Adipocyte (in vitro differentiated cells): ENCODE measurements at regions not wholly inside any gene's neighbourhood (a gene's known extent, or its start where the extent isn't known, plus 50 kb on each side); places are given as distances from the start of the nearest gene placed in this dataset.
A peak's percentile ranks its signal among the peaks of the same experiment; 100 is the strongest.
"Not testable (repeated sequence)": the region's sequence is repeated elsewhere in the genome, so short reads cannot be mapped to it uniquely, and the experiment has no call there.

Experiments
- DNase-seq: peaks from one replicate; pipeline ENCODE4 v3.0.0-alpha.2; 2015; ENCODE audit warnings: low read depth
- H3K27me3 ChIP-seq: replicated peaks from 2 replicates; pipeline ENCODE4 v1.7.0; 2013; ENCODE audit warnings: mild to moderate bottlenecking, low read length, moderate library complexity; ENCODE audit not compliant: control insufficient read depth, insufficient read depth
- H3K36me3 ChIP-seq: 2 replicates; pipeline ENCODE4 v1.7.0; 2013; ENCODE audit warnings: low read length, mild to moderate bottlenecking, moderate library complexity; ENCODE audit not compliant: control insufficient read depth, insufficient read depth, severe bottlenecking
- H3K4me1 ChIP-seq: 2 replicates; pipeline ENCODE4 v1.7.0; 2013; ENCODE audit warnings: mild to moderate bottlenecking, low read length, moderate library complexity; ENCODE audit not compliant: control insufficient read depth, insufficient read depth
- H3K4me3 ChIP-seq: 2 replicates; pipeline ENCODE4 v1.7.0; 2013; ENCODE audit warnings: mild to moderate bottlenecking, low read length, moderate library complexity
- H3K9ac ChIP-seq: 2 replicates; pipeline ENCODE4 v1.7.0; 2013; ENCODE audit warnings: mild to moderate bottlenecking, low read length, moderate library complexity
- H3K9me3 ChIP-seq: 2 replicates; pipeline ENCODE4 v1.7.0; 2013; ENCODE audit warnings: mild to moderate bottlenecking, low read length, moderate library complexity; ENCODE audit not compliant: control insufficient read depth

DNA sequence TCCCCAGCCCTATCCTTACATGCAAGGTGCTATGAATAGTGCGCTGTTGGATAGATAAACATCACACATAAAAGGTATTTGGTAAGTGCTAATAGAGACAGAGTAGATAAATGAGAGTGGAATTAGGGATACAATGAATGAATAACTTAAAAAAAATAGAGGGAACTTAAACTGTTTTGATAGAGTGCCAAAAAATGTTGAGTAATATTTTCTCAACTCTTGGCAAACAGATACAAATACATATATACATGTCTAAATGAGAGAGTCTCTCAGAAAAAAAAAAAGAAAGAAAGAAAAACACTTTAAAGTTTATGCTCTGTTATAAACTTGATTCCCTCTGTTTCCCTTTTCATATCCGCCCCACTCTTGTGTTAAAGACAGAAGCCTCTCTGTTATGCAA is 667.4 kb downstream of the ROBO2 start:
- Histone ChIP-seq H3K9ac (no peak overlapping the region), H3K4me3 (no peak overlapping the region), H3K9me3 (peaks cover 3% of the 10 kb centered on the region), H3K4me1 (no peaks in the 10 kb centered on the region), H3K27me3 (no peaks in the 10 kb centered on the region), H3K36me3 (no peaks in the 10 kb centered on the region)
- peak; percentile 77 for DNase-seq

DNA sequence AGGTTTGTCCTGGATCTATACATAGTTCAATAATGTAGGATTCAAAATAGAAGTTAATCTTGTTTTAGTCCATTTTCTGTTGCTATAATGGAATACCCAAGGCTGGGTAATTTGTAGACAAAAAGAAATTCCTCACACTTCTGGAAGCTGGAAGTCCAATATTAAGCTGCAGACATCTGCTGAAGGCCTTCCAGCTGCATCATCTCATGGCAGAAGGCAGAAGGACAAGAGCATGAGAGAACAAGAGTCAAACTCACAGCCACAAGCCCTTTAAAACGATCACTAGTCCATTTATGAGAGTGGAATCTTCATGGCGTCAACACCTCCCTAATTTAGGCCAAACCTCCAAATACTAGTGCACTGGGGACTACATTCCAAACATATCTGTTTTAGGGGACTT is 669.3 kb downstream of the ROBO2 start:
- peaks cover 3% of the 10 kb centered on the region for H3K9me3 ChIP-seq
- no peaks in the 10 kb centered on the region for H3K4me1 ChIP-seq
- no peaks in the 10 kb centered on the region for H3K36me3 ChIP-seq
- no peak overlapping the region for H3K9ac ChIP-seq
- H3K4me3 ChIP-seq: no peak overlapping the region
- no peaks in the 10 kb centered on the region for H3K27me3 ChIP-seq
- no peak for DNase-seq

DNA sequence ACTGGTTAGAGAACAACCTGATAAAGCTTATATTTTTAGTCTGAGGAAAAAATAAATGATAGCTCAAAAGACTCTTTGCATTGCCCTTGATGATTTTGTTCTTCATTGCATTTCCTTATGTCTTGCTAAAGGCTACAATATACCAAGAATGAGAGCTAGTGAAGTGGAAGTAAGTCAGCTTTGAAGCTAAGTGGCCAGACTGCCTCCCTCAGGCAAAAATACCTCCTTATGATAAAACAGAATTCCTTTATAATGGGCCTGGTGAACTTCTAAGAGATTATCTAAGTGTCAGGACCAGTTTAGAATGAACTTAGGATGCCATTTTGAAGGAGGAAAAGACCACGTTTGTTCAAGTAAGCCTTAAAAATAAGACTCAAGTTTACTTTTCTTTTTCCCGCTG is 678.4 kb downstream of the ROBO2 start:
- H3K9me3 ChIP-seq: no peaks in the 10 kb centered on the region
- DNase-seq: peak; percentile 20
- H3K9ac ChIP-seq: no peak overlapping the region
- no peaks in the 10 kb centered on the region for H3K27me3 ChIP-seq
- no peak overlapping the region for H3K4me3 ChIP-seq
- H3K36me3 ChIP-seq: no peaks in the 10 kb centered on the region
- no peaks in the 10 kb centered on the region for H3K4me1 ChIP-seq

DNA sequence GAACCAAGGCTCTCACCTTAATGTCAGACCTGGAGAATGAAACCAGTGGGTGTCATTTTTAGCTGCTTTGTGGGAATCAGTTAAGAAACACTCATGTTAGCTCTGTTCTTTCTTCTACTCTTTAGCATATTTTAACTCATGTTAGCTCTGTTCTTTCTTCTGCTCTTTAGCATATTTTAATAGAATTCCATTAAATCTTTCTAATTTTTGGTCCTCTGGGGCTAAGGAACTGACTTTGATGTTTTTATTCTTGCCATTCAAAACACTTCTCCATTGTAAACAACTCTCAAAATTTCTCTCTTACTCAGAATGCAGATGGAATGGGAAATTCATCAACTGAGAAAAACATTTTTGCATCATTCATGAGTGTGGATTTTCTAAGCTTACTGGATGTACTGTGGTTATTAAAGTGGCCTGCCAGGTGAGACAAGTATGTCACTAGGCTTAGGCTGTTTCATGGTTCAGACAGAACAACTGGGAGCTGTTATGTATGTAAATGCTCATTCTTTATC is 680.6 kb downstream of the ROBO2 start:
- no peaks in the 10 kb centered on the region for H3K4me1 ChIP-seq
- H3K27me3 ChIP-seq: no peaks in the 10 kb centered on the region
- H3K36me3 ChIP-seq: no peaks in the 10 kb centered on the region
- DNase-seq: no peak
- H3K4me3 ChIP-seq: no peak overlapping the region
- no peak overlapping the region for H3K9ac ChIP-seq
- no peaks in the 10 kb centered on the region for H3K9me3 ChIP-seq

DNA sequence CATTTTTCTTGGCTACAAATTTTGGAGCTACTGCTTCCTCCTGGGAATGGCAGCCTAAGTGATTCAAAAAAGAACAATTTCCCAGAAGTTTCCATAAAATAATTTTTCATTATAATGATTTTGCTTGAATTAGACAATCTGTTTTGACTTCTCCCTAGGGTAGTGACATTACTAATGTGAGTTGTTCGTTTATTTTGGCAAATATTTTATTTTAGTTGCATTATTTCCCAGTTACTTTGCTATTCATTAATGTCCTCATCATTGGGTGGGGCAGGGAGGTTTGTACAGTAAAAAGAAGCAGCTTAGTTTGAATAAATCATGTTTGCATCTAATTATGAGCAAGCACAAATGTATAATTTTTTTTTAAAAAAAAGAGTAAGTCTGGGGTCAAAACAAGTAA is 686.6 kb downstream of the ROBO2 start:
- peak; percentile 19 for DNase-seq
- Histone ChIP-seq H3K36me3 (no peaks in the 10 kb centered on the region), H3K4me1 (no peaks in the 10 kb centered on the region), H3K9me3 (no peaks in the 10 kb centered on the region), H3K27me3 (no peaks in the 10 kb centered on the region), H3K9ac (no peak overlapping the region), H3K4me3 (no peak overlapping the region)

DNA sequence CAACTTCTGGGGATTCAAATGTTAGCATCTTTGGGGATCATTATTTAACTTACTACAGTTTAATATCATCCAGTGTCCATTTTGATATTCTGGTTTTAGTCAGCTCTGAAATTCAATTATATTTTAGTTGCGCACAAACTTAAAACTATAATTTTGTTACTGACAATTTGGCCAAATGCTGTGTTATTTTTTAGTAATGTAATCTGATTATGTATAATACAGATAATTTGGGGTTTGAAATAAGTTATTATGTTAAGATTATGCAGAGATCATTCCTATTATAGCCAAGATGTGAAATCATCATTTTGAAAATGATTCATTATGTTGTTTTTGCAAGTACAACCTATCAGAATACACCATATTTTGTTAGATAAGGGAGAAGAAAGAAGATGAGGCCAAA is 706.1 kb downstream of the ROBO2 start:
- Histone ChIP-seq H3K27me3 (no peaks in the 10 kb centered on the region), H3K9me3 (no peaks in the 10 kb centered on the region), H3K4me3 (no peak overlapping the region), H3K4me1 (no peaks in the 10 kb centered on the region), H3K9ac (no peak overlapping the region), H3K36me3 (no peaks in the 10 kb centered on the region)
- DNase-seq: no peak

DNA sequence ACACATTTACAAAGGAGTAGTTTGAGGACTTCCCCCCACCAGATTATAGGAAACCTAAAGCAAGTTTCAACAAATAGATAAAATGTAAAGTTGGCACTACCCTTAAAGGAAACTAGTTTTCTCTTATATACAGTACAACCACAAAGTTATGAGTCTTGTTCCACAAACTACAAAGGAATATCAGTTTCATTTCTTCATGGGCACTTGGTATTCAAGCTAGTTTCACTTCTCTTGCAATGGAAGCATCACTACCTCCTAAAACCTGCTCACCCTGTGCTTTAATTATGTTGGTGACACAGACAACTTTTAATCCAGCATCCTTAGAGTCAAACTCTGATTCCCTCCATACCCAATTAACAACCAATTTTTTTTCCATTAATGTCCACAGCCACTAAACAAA is 707.0 kb downstream of the ROBO2 start:
- Histone ChIP-seq H3K36me3 (no peaks in the 10 kb centered on the region), H3K9ac (no peak overlapping the region), H3K9me3 (no peaks in the 10 kb centered on the region), H3K4me1 (no peaks in the 10 kb centered on the region), H3K27me3 (no peaks in the 10 kb centered on the region), H3K4me3 (no peak overlapping the region)
- no peak for DNase-seq

DNA sequence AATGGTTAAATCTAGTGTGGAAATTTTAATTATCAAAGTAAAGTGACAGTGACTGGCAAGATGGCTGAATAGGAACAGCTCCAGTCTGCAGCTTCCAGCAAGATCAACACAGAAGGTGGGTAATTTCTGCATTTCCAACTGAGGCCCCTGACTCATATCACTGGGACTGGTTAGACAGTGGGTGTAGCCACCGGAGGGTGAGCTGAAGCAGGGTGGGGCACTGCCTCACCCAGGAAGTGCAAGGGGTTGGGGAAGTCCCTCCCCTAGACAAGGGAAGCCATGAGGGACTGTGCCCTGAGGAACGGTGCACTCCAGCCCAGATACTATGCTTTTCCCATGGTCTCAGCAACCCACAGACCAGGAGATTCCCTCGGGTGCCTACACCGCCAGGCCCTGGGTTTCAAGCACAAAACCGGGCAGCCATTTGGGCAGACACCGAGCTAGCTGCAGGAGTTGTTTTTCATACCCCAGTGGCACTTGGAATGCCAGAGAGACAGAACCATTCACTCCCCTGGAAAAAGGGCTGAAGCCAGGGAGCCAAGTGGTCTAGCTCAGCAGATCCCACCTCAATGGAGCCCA is 716.6 kb downstream of the ROBO2 start:
- H3K9me3 ChIP-seq: peaks cover 13% of the 10 kb centered on the region
- not testable (repeated sequence) for H3K4me1 ChIP-seq, H3K9ac ChIP-seq, H3K27me3 ChIP-seq, H3K36me3 ChIP-seq, H3K4me3 ChIP-seq, DNase-seq

DNA sequence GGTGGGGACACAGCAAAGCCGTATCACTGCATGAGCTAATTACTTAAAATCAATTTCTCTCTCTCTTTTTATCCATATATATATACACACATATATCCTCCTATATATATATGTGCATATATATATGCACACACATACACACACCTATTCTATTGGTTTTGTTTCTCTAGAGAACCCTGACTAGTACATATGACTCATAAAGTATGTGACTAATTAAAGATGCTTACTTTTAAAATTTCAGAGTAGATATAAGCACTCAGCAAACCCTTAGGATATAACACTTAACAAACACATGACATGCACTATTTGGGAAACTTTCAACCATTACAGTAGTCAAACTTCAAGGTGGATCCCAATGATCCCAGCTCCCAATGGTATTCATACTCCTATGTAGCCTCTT is 732.6 kb downstream of the ROBO2 start:
- H3K9me3 ChIP-seq: peaks cover 2% of the 10 kb centered on the region
- no peaks in the 10 kb centered on the region for H3K27me3 ChIP-seq
- H3K36me3 ChIP-seq: no peaks in the 10 kb centered on the region
- no peaks in the 10 kb centered on the region for H3K4me1 ChIP-seq
- no peak overlapping the region for H3K9ac ChIP-seq
- H3K4me3 ChIP-seq: no peak overlapping the region
- DNase-seq: no peak

DNA sequence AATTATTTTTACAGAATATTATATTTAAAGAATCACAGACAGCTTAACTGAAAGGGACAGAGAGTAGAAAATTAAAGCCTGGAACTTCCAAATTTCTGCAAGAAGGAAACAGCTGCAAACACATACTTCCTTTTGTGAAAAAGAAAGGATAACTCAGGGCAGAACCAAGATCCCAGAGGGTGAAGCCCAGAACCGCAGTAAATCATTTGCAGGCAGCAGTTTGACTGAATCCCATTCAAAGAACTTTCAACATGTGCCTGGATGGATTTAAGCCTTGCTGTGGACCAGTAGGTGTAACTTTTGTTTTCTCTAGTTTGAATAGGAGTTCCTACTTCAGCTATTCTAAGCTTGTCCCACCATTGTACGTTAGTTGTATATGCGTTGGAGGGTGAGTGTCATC is 733.2 kb downstream of the ROBO2 start:
- no peak for DNase-seq
- no peak overlapping the region for H3K9ac ChIP-seq
- H3K9me3 ChIP-seq: peaks cover 2% of the 10 kb centered on the region
- no peaks in the 10 kb centered on the region for H3K27me3 ChIP-seq
- no peaks in the 10 kb centered on the region for H3K4me1 ChIP-seq
- H3K36me3 ChIP-seq: no peaks in the 10 kb centered on the region
- H3K4me3 ChIP-seq: no peak overlapping the region

DNA sequence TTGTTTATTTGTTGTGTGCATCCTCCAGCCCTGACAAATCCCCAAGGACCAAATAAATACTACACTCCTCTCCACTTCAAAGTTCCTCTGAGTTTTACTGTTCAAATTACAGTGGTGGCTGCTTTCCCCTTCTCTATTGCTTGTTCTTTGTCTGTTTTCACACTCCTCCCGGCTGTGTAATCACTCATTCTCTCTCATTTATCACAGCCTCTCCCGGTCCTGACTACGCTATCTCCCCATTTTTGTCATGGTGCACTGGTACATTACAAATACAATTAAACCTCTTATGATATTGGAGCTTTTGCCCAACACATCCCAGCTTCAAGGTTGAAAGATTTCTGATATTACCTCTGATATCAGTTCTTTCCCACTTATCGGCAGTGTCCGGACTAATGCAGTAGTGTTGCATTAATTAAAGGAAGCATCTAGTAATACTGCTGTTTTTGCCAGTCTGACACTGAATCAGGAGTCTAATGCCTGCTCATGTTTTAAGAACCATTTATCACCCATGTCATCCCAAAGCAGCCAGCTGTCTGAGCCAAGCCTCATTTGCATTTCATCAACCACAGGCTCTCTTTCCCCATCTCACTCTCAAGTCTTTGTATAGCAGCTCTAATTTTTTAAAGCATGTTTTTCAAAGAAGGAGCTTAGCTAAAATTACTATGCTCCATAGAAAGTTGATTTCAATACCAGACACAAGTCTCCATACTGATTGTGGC is 740.5 kb downstream of the ROBO2 start:
- Histone ChIP-seq H3K9me3 (no peaks in the 10 kb centered on the region), H3K4me1 (no peaks in the 10 kb centered on the region), H3K36me3 (no peaks in the 10 kb centered on the region), H3K27me3 (no peaks in the 10 kb centered on the region), H3K9ac (no peak overlapping the region), H3K4me3 (no peak overlapping the region)
- DNase-seq: no peak

DNA sequence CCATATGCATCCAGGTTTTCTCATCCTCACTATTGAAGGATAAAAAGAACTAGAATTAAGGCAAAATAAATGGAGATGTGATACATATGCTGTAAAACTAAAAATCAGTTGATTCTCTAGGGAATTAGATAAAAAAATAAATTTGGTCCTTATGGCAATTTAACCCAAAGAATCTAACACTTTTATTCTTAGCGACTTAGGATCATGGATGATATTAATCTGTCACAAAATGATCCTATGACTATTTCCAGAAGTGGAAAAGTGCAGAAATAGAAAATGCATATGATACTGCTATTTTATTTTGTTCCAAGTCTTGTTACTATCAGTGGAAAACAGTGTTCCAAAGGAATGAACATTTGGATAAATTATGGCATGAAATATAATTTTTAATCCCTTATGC is 746.3 kb downstream of the ROBO2 start:
- no peak for DNase-seq
- H3K9me3 ChIP-seq: no peaks in the 10 kb centered on the region
- H3K36me3 ChIP-seq: no peaks in the 10 kb centered on the region
- no peak overlapping the region for H3K9ac ChIP-seq
- H3K27me3 ChIP-seq: no peaks in the 10 kb centered on the region
- H3K4me3 ChIP-seq: no peak overlapping the region
- H3K4me1 ChIP-seq: no peaks in the 10 kb centered on the region
